Fibroblast of lung (primary cell): ENCODE measurements at regions not wholly inside any gene's neighbourhood (a gene's known extent, or its start where the extent isn't known, plus 50 kb on each side); places are given as distances from the start of the nearest gene placed in this dataset.

Source experiments
- DNase-seq, 2 donors: peaks; one replicate each; pipeline versions ENCODE4 v3.0.0 to v3.0.0-alpha.2; 2010; ENCODE audit warnings: low read depth in 2 of 2
- H2AFZ ChIP-seq: 2 replicates; pipeline ENCODE4 v1.5.1; 2012; ENCODE audit warnings: low read length, control low read depth, inconsistent platforms
- H3K27ac ChIP-seq: 2 replicates; pipeline ENCODE4 v1.5.1; 2011; ENCODE audit warnings: low read length, control low read depth; ENCODE audit not compliant: insufficient read depth
- H3K27me3 ChIP-seq: 2 replicates; pipeline ENCODE4 v1.5.1; 2011; ENCODE audit warnings: mild to moderate bottlenecking, low read length; ENCODE audit not compliant: control insufficient read depth, insufficient read depth
- H3K36me3 ChIP-seq: 2 replicates; pipeline ENCODE4 v1.5.1; 2011; ENCODE audit warnings: low read length; ENCODE audit not compliant: control insufficient read depth, insufficient read depth
- H3K4me1 ChIP-seq: 2 replicates; pipeline ENCODE4 v1.5.1; 2011; ENCODE audit warnings: low read length; ENCODE audit not compliant: control insufficient read depth, insufficient read depth; ENCODE audit errors: extremely low read depth
- H3K4me2 ChIP-seq: 2 replicates; pipeline ENCODE4 v1.5.1; 2011; ENCODE audit warnings: low read length, control low read depth; ENCODE audit not compliant: insufficient read depth; ENCODE audit errors: extremely low read depth
- H3K4me3 ChIP-seq, 4 experiments: fragments of 200-600 bp in 1 of 4; sonication (generic) in 1 of 4; replicated peaks in 1 of 4; 2 replicates each; pipeline ENCODE4 v1.5.1; 2011 to 2016; ENCODE audit warnings: low read length in 4 of 4, low read depth in 3 of 4, mild to moderate bottlenecking in 3 of 4, control low read depth in 2 of 4, inconsistent platforms in 1 of 4, mixed read lengths in 1 of 4; ENCODE audit not compliant: insufficient read depth in 1 of 4; ENCODE audit errors: control extremely low read depth in 1 of 4
- H3K79me2 ChIP-seq: 2 replicates; pipeline ENCODE4 v1.5.1; 2012; ENCODE audit warnings: mild to moderate bottlenecking, low read length, inconsistent platforms; ENCODE audit not compliant: control insufficient read depth, insufficient read depth
- H3K9ac ChIP-seq: 2 replicates; pipeline ENCODE4 v1.5.1; 2011; ENCODE audit warnings: mild to moderate bottlenecking, low read length, control low read depth; ENCODE audit not compliant: insufficient read depth
- H3K9me3 ChIP-seq: 2 replicates; pipeline ENCODE4 v1.5.1; 2012; ENCODE audit warnings: low read depth, low read length; ENCODE audit not compliant: control insufficient read depth, insufficient read depth
- H4K20me1 ChIP-seq: 2 replicates; pipeline ENCODE4 v1.5.1; 2011; ENCODE audit warnings: low read length; ENCODE audit not compliant: control insufficient read depth, insufficient read depth; ENCODE audit errors: extremely low read depth
- EZH2 ChIP-seq: IDR thresholded peaks from 2 replicates; pipeline ENCODE4 v1.5.1; 2012; ENCODE audit warnings: low read length, control low read depth, mild to moderate bottlenecking; ENCODE audit errors: missing control alignments
- TF ChIP-seq, protein P1 (sequence below), 2 donors: IDR thresholded peaks in 1 of 2; conservative IDR thresholded peaks in 1 of 2; 1 replicate in 1 of 2; 2 replicates in 1 of 2; pipeline ENCODE4 v1.5.1; 2011 to 2012; ENCODE audit warnings: low read length in 2 of 2, control low read depth in 1 of 2, inconsistent platforms in 1 of 2, low read depth in 1 of 2, mild to moderate bottlenecking in 1 of 2

DNA sequence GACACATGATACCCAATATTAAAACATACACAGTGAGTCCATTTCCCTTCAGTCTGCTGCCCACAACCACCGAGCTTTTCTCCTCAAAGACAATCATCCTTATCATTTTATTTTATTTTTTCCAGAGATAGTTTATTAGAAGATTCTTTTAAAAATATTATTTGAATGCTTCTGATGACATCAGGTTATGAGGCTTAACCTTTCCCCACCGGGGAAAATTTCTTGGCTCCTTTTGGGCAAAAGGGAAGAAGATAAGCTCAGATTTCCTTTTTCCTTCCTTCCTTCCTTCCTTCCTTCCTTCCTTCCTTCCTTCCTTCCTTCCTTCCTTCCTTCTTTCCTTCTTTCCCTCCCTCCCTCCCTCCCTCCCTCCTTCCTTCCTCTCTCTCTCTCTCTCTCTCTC is 149.5 kb upstream of the CITED2 start:
- no peaks in the 10 kb centered on the region for H3K36me3 ChIP-seq
- H3K79me2 ChIP-seq: no peaks in the 10 kb centered on the region
- no peaks in the 10 kb centered on the region for H3K4me1 ChIP-seq
- H3K27me3 ChIP-seq: no peaks in the 10 kb centered on the region
- H3K9me3 ChIP-seq: no peaks in the 10 kb centered on the region
- H3K4me3 ChIP-seq: no peak overlapping the region
- TF ChIP-seq, protein P1, sequence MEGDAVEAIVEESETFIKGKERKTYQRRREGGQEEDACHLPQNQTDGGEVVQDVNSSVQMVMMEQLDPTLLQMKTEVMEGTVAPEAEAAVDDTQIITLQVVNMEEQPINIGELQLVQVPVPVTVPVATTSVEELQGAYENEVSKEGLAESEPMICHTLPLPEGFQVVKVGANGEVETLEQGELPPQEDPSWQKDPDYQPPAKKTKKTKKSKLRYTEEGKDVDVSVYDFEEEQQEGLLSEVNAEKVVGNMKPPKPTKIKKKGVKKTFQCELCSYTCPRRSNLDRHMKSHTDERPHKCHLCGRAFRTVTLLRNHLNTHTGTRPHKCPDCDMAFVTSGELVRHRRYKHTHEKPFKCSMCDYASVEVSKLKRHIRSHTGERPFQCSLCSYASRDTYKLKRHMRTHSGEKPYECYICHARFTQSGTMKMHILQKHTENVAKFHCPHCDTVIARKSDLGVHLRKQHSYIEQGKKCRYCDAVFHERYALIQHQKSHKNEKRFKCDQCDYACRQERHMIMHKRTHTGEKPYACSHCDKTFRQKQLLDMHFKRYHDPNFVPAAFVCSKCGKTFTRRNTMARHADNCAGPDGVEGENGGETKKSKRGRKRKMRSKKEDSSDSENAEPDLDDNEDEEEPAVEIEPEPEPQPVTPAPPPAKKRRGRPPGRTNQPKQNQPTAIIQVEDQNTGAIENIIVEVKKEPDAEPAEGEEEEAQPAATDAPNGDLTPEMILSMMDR (conservative IDR thresholded peaks at IDR 0.05 in 1 of 2, IDR thresholded peaks at IDR 0.05 in 1 of 2; ENCODE audit: low read depth in 1 of 2, low read length in 2 of 2): no peak
- no peak for TF ChIP-seq EZH2
- no peak overlapping the region for H3K9ac ChIP-seq
- no peak for DNase-seq
- no peak overlapping the region for H3K4me2 ChIP-seq
- no peak overlapping the region for H2AFZ ChIP-seq
- no peaks in the 10 kb centered on the region for H4K20me1 ChIP-seq
- no peak overlapping the region for H3K27ac ChIP-seq

DNA sequence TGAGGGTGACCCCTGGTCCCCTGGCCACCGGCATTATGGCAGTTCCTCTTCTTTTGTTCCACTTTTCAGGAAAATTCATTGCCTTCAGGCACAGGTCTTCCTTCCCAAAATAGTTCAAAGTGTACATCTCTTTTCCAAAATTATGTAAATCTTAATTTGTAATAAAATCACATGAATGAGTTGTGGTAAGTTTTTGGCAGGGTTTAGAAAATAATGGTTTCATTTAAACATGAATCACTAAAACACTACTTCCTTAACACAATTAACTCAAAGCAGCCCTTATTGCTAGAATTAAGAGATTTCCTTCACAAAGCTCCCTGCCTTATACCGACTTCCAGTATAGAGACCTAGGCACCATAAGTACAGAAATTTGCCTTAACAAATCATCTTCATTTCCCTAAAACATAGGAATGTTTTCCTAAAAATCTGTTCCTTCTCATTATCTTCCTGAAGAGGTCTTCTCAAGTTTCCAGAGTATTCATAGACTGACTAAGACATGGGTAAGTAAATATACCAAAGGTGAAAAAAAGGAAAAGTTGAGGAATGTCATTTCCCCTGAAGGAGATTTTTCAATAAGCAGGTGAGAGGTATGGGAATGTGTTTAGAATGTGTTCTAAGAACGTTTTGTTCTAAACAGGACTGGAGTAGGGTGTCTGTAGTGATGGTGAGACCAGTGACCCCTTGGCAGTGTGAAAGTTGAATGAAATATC is 148.2 kb upstream of the CITED2 start:
- Histone ChIP-seq H3K4me2 (peak overlapping the region; percentile 46), H4K20me1 (no peaks in the 10 kb centered on the region), H2AFZ (no peak overlapping the region), H3K27ac (no peak overlapping the region), H3K4me1 (no peaks in the 10 kb centered on the region), H3K27me3 (no peaks in the 10 kb centered on the region), H3K79me2 (no peaks in the 10 kb centered on the region), H3K9me3 (no peaks in the 10 kb centered on the region), H3K36me3 (no peaks in the 10 kb centered on the region), H3K4me3 (no peak overlapping the region), H3K9ac (no peak overlapping the region)
- TF ChIP-seq, protein P1 (conservative IDR thresholded peaks at IDR 0.05 in 1 of 2, IDR thresholded peaks at IDR 0.05 in 1 of 2; ENCODE audit: low read depth in 1 of 2, low read length in 2 of 2): no peak
- no peak for TF ChIP-seq EZH2
- peak in 1 of 2 donors; percentile 60 for DNase-seq

DNA sequence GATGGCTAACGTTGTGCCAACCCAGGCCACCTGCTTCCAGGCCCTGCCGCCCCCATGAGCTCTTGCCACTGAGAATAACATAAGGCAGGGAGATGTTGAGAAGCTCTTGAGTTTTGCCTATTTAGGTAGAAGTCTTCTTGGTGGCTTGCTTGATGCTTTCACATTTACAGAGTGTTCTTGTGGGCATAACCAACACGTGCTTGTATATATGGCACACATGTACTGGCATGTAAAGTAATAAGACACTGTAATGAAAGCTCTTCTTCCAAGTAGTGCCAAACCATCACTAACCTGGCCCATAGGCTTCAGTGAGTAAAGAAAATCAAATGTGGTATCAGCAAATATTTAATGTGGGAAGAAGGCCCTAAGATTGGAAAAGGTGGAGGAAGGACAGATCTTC is 146.9 kb upstream of the CITED2 start:
- H3K79me2 ChIP-seq: no peaks in the 10 kb centered on the region
- H3K27me3 ChIP-seq: no peaks in the 10 kb centered on the region
- no peaks in the 10 kb centered on the region for H3K4me1 ChIP-seq
- H3K9me3 ChIP-seq: no peaks in the 10 kb centered on the region
- no peaks in the 10 kb centered on the region for H4K20me1 ChIP-seq
- no peak overlapping the region for H3K4me3 ChIP-seq
- H3K27ac ChIP-seq: no peak overlapping the region
- H2AFZ ChIP-seq: no peak overlapping the region
- no peak for TF ChIP-seq EZH2
- TF ChIP-seq, protein P1 (conservative IDR thresholded peaks at IDR 0.05 in 1 of 2, IDR thresholded peaks at IDR 0.05 in 1 of 2; ENCODE audit: low read depth in 1 of 2, low read length in 2 of 2): no peak
- no peak overlapping the region for H3K4me2 ChIP-seq
- H3K9ac ChIP-seq: no peak overlapping the region
- no peak for DNase-seq
- no peaks in the 10 kb centered on the region for H3K36me3 ChIP-seq
